ENCODE measurements at regions not wholly inside any gene's neighbourhood (a gene's known extent, or its start where the extent isn't known, plus 50 kb on each side); places are given as distances from the start of the nearest gene placed in this dataset.

DNA sequence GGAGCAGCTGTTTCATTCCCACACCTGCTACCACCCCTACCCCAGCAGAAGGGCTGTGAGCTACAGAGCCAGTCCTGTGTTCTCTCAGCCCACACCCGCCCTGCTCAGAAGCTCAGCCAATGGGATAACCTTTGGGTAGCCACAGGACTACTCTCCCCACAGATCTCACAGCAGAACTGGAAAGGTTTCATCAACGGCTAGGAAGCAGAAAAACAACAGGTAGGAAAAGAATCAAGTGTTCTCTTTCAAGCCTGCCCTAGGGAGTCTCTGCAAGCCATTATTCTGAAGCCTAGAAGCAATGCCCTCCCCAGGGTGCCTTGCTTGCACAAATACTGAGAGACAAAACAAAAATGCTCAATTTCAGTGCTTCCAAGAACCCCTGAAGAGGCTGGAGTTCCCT lies 77.2 kb downstream of the TMPRSS5 start:
- Histone ChIP-seq H3K27me3 (ENCODE audit: insufficient read depth, poor library complexity, severe bottlenecking) (no peaks in the 10 kb centered on the region), H3K27ac (replicated peaks) (no peak overlapping the region), H3K4me3 (replicated peaks; ENCODE audit: insufficient read depth, low read length) (no peak overlapping the region)
- no peak for DNase-seq (ENCODE audit: low read depth in 1 of 2, low spot score in 1 of 2)
- TF ChIP-seq, protein P1, sequence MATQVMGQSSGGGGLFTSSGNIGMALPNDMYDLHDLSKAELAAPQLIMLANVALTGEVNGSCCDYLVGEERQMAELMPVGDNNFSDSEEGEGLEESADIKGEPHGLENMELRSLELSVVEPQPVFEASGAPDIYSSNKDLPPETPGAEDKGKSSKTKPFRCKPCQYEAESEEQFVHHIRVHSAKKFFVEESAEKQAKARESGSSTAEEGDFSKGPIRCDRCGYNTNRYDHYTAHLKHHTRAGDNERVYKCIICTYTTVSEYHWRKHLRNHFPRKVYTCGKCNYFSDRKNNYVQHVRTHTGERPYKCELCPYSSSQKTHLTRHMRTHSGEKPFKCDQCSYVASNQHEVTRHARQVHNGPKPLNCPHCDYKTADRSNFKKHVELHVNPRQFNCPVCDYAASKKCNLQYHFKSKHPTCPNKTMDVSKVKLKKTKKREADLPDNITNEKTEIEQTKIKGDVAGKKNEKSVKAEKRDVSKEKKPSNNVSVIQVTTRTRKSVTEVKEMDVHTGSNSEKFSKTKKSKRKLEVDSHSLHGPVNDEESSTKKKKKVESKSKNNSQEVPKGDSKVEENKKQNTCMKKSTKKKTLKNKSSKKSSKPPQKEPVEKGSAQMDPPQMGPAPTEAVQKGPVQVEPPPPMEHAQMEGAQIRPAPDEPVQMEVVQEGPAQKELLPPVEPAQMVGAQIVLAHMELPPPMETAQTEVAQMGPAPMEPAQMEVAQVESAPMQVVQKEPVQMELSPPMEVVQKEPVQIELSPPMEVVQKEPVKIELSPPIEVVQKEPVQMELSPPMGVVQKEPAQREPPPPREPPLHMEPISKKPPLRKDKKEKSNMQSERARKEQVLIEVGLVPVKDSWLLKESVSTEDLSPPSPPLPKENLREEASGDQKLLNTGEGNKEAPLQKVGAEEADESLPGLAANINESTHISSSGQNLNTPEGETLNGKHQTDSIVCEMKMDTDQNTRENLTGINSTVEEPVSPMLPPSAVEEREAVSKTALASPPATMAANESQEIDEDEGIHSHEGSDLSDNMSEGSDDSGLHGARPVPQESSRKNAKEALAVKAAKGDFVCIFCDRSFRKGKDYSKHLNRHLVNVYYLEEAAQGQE (IDR thresholded peaks at IDR 0.05; ENCODE audit: insufficient replicate concordance, low read depth) = no peak
- TF ChIP-seq, protein P2, sequence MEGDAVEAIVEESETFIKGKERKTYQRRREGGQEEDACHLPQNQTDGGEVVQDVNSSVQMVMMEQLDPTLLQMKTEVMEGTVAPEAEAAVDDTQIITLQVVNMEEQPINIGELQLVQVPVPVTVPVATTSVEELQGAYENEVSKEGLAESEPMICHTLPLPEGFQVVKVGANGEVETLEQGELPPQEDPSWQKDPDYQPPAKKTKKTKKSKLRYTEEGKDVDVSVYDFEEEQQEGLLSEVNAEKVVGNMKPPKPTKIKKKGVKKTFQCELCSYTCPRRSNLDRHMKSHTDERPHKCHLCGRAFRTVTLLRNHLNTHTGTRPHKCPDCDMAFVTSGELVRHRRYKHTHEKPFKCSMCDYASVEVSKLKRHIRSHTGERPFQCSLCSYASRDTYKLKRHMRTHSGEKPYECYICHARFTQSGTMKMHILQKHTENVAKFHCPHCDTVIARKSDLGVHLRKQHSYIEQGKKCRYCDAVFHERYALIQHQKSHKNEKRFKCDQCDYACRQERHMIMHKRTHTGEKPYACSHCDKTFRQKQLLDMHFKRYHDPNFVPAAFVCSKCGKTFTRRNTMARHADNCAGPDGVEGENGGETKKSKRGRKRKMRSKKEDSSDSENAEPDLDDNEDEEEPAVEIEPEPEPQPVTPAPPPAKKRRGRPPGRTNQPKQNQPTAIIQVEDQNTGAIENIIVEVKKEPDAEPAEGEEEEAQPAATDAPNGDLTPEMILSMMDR (IDR thresholded peaks at IDR 0.05; ENCODE audit: insufficient read depth, low read length) = no peak
- TF ChIP-seq POLR2AphosphoS5 (IDR thresholded peaks at IDR 0.05; ENCODE audit: low read depth) (no peak), GABPA (IDR thresholded peaks at IDR 0.05; ENCODE audit: low read depth) (no peak), SPI1 (IDR thresholded peaks at IDR 0.05; ENCODE audit: borderline replicate concordance, low read depth) (no peak)

DNA sequence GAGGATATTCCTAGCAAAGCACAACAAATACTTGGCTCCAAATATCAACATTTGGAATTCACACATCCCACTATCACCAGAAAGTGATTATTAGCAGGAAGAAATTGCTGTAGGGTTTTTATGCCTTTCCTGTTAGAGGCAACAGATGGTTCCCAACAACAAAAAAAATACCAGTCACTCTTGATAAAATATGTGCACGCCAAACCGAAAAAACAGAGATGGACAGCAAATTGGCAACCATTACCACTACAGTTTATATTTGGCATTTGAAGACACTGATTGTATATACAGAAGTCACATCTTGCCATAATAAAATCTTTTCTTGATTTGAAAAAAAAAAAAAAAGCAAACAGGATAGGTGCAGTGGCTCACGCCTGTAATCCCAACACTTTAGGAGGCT lies 78.2 kb downstream of the TMPRSS5 start:
- no peak for TF ChIP-seq GABPA (IDR thresholded peaks at IDR 0.05; ENCODE audit: low read depth)
- TF ChIP-seq SPI1 (IDR thresholded peaks at IDR 0.05; ENCODE audit: borderline replicate concordance, low read depth) = no peak
- TF ChIP-seq, protein P2 (IDR thresholded peaks at IDR 0.05; ENCODE audit: insufficient read depth, low read length) = no peak
- no peak for TF ChIP-seq POLR2AphosphoS5 (IDR thresholded peaks at IDR 0.05; ENCODE audit: low read depth)
- TF ChIP-seq, protein P1 (IDR thresholded peaks at IDR 0.05; ENCODE audit: insufficient replicate concordance, low read depth) = no peak
- H3K27me3 ChIP-seq (ENCODE audit: insufficient read depth, poor library complexity, severe bottlenecking) = no peaks in the 10 kb centered on the region
- H3K4me3 ChIP-seq (replicated peaks; ENCODE audit: insufficient read depth, low read length) = no peak overlapping the region
- no peak for DNase-seq (ENCODE audit: low read depth in 1 of 2, low spot score in 1 of 2)
- H3K27ac ChIP-seq (replicated peaks) = no peak overlapping the region

DNA sequence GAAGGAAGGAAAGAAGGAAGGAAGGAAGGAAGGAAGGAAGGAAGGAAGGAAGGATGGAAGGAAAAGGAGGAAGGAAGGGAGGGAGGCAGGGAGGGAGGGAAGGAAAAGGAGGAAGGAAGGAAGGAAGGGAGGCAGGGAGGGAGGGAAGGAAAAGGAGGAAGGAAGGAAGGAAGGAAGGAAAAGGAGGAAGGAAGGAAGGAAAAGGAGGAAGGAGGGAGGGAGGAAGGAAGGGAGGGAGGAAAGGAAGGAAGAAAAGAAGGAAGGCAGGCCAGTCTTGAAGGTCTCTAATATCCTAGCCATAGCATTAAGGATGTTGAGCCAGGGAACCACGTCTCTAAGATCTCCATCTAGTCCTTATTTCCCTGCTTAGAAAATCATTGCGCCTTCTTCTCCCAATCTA lies 78.8 kb downstream of the TMPRSS5 start:
- DNase-seq (ENCODE audit: low read depth in 1 of 2, low spot score in 1 of 2) = no peak
- H3K4me3 ChIP-seq (replicated peaks; ENCODE audit: insufficient read depth, low read length) = no peak overlapping the region
- H3K27me3 ChIP-seq (ENCODE audit: insufficient read depth, poor library complexity, severe bottlenecking) = no peaks in the 10 kb centered on the region
- H3K27ac ChIP-seq (replicated peaks) = no peak overlapping the region
- TF ChIP-seq, protein P1 (IDR thresholded peaks at IDR 0.05; ENCODE audit: insufficient replicate concordance, low read depth) = no peak
- TF ChIP-seq GABPA (IDR thresholded peaks at IDR 0.05; ENCODE audit: low read depth) (no peak), POLR2AphosphoS5 (IDR thresholded peaks at IDR 0.05; ENCODE audit: low read depth) (no peak), SPI1 (IDR thresholded peaks at IDR 0.05; ENCODE audit: borderline replicate concordance, low read depth) (no peak)
- TF ChIP-seq, protein P2 (IDR thresholded peaks at IDR 0.05; ENCODE audit: insufficient read depth, low read length) = no peak

All from HL-60 (cell line).